Karpas-422 (cell line): ENCODE measurements at regions not wholly inside any gene's neighbourhood (a gene's known extent, or its start where the extent isn't known, plus 50 kb on each side); places are given as distances from the start of the nearest gene placed in this dataset.

Source experiments
- DNase-seq: peaks from one replicate; pipeline ENCODE4 v3.0.0-alpha.2; 2015
- H2AFZ ChIP-seq: fragments of 200-600 bp; sonication (generic); 2 replicates; pipeline ENCODE4 v1.6.1; 2014; ENCODE audit warnings: antibody characterized with exemption, low read length, mixed read lengths
- H3K27ac ChIP-seq: fragments of 200-600 bp; sonication (generic); 2 replicates; pipeline ENCODE4 v1.5.1; 2014; ENCODE audit warnings: mild to moderate bottlenecking, low read length, moderate library complexity
- H3K27me3 ChIP-seq: fragments of 200-600 bp; sonication (generic); 2 replicates; pipeline ENCODE4 v1.6.1; 2014; ENCODE audit warnings: low read length, mixed read lengths
- H3K36me3 ChIP-seq: fragments of 200-600 bp; sonication (generic); 2 replicates; pipeline ENCODE4 v1.6.1; 2014; ENCODE audit warnings: low read length, mixed read lengths; ENCODE audit not compliant: insufficient read depth
- H3K4me1 ChIP-seq: fragments of 200-600 bp; sonication (generic); 2 replicates; pipeline ENCODE4 v1.6.1; 2014; ENCODE audit warnings: mild to moderate bottlenecking, low read length, mixed read lengths
- H3K4me2 ChIP-seq: fragments of 200-600 bp; sonication (generic); 2 replicates; pipeline ENCODE4 v1.6.1; 2014; ENCODE audit warnings: low read length, low read depth, mild to moderate bottlenecking; ENCODE audit not compliant: poor library complexity, severe bottlenecking
- H3K4me3 ChIP-seq: fragments of 200-600 bp; sonication (generic); 2 replicates; pipeline ENCODE4 v1.5.1; 2014; ENCODE audit warnings: mild to moderate bottlenecking, antibody characterized with exemption, low read length, mixed read lengths
- H3K79me2 ChIP-seq: fragments of 200-600 bp; sonication (generic); 2 replicates; pipeline ENCODE4 v1.6.1; 2014; ENCODE audit warnings: mild to moderate bottlenecking, low read length, mixed read lengths
- H3K9ac ChIP-seq: fragments of 200-600 bp; sonication (generic); 2 replicates; pipeline ENCODE4 v1.6.0; 2014; ENCODE audit warnings: low read length
- H3K9me2 ChIP-seq: fragments of 200-600 bp; sonication (generic), shearing (Covaris generic); replicated peaks from 2 replicates; pipeline ENCODE4 v1.6.0; 2014; ENCODE audit warnings: mild to moderate bottlenecking, low read length, moderate library complexity; ENCODE audit not compliant: insufficient read depth
- H3K9me3 ChIP-seq: fragments of 300-700, 200-600 bp; sonication (generic); 2 replicates; pipeline ENCODE4 v1.6.1; 2014; ENCODE audit warnings: low read length, mixed read lengths
- H4K20me1 ChIP-seq: fragments of 200-600 bp; sonication (generic); 2 replicates; pipeline ENCODE4 v1.6.1; 2014; ENCODE audit warnings: mild to moderate bottlenecking, antibody characterized with exemption, low read length, low read depth; ENCODE audit not compliant: insufficient read depth

GRCh38 chr6:105873799-105874198 lies 212.3 kb upstream of the PRDM1 start:
- H3K9me2 ChIP-seq = no peaks in the 10 kb centered on the region
- no peak overlapping the region for H3K27ac ChIP-seq
- no peak overlapping the region for H3K4me2 ChIP-seq
- H3K4me1 ChIP-seq = peaks cover 51% of the 10 kb centered on the region
- no peaks in the 10 kb centered on the region for H3K9me3 ChIP-seq
- no peaks in the 10 kb centered on the region for H4K20me1 ChIP-seq
- H3K79me2 ChIP-seq = no peaks in the 10 kb centered on the region
- H3K4me3 ChIP-seq = no peak overlapping the region
- DNase-seq = no peak
- H3K9ac ChIP-seq = no peak overlapping the region
- H3K27me3 ChIP-seq = no peaks in the 10 kb centered on the region
- no peaks in the 10 kb centered on the region for H3K36me3 ChIP-seq
- peak overlapping the region; percentile 19; the same call in 1 of the 2 replicates for H2AFZ ChIP-seq

DNA sequence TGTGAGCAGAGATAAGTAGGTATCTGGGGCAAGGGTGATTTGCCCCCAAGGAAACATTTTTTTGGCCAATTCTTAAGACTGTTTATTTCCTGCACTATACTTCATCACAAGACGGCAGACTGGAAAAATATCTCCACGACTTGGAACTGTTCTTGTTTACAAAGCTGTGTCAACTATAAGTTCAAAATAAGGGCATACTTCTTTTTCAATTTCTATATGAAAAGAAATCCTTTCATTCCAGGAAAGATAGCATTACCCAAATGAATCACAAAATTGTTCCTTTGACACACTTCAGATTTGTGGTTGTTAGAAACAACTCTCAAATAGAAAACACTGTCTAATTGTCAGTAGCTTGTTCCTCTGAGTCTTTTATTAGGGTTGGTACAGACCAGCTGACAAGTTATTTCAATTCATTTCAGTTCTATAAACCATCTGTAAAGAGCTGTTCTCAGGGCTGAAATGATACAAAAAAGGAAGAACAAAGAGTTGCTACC lies 212.9 kb upstream of the PRDM1 start:
- H3K9ac ChIP-seq = no peak overlapping the region
- DNase-seq = no peak
- H3K27me3 ChIP-seq = no peaks in the 10 kb centered on the region
- H3K36me3 ChIP-seq = no peaks in the 10 kb centered on the region
- no peaks in the 10 kb centered on the region for H4K20me1 ChIP-seq
- peak overlapping the region; percentile 19; the same call in 1 of the 2 replicates for H2AFZ ChIP-seq
- no peaks in the 10 kb centered on the region for H3K9me2 ChIP-seq
- no peaks in the 10 kb centered on the region for H3K79me2 ChIP-seq
- no peaks in the 10 kb centered on the region for H3K9me3 ChIP-seq
- H3K4me1 ChIP-seq = peaks cover 54% of the 10 kb centered on the region
- H3K4me2 ChIP-seq = no peak overlapping the region
- no peak overlapping the region for H3K27ac ChIP-seq
- no peak overlapping the region for H3K4me3 ChIP-seq

DNA sequence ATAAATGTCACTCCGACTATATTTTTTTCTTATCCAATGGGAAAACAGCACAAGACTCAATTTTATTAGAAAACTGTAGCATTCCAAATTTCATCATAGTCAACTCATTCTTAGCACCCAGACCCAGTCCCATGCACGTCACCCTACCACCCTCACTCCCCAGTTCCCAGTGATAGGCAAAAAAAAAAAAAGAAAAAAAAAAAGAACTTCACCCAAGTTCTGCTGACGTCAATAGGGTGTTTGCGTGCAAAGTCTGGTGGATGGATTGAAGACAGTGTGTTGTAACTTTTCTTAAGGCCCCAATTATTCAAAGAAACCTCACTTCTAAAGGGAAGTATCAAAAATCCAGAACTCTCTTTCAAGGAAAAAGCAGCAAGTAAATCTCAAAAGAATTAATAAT lies 213.9 kb upstream of the PRDM1 start:
- DNase-seq = no peak
- H3K9ac ChIP-seq = no peak overlapping the region
- no peak overlapping the region for H3K4me2 ChIP-seq

GRCh38 chr6:105871542-105871941 lies 214.6 kb upstream of the PRDM1 start:
- no peaks in the 10 kb centered on the region for H3K9me3 ChIP-seq
- H3K4me3 ChIP-seq = no peak overlapping the region
- no peak overlapping the region for H3K27ac ChIP-seq
- peaks cover 64% of the 10 kb centered on the region for H3K4me1 ChIP-seq
- DNase-seq = no peak
- H2AFZ ChIP-seq = no peak overlapping the region
- no peaks in the 10 kb centered on the region for H3K36me3 ChIP-seq
- H4K20me1 ChIP-seq = no peaks in the 10 kb centered on the region
- no peaks in the 10 kb centered on the region for H3K79me2 ChIP-seq
- no peaks in the 10 kb centered on the region for H3K9me2 ChIP-seq
- H3K4me2 ChIP-seq = no peak overlapping the region
- H3K9ac ChIP-seq = no peak overlapping the region
- no peaks in the 10 kb centered on the region for H3K27me3 ChIP-seq

More for the DNA sequence above, 213.9 kb upstream of the PRDM1 start:
- Histone ChIP-seq H3K27ac (no peak overlapping the region), H3K27me3 (no peaks in the 10 kb centered on the region), H3K4me3 (no peak overlapping the region), H2AFZ (no peak overlapping the region), H3K9me2 (no peaks in the 10 kb centered on the region), H3K36me3 (no peaks in the 10 kb centered on the region), H3K79me2 (no peaks in the 10 kb centered on the region), H3K4me1 (peaks cover 62% of the 10 kb centered on the region), H4K20me1 (no peaks in the 10 kb centered on the region), H3K9me3 (no peaks in the 10 kb centered on the region)

GRCh38 chr6:105869835-105870440 lies 216.2 kb upstream of the PRDM1 start:
- H3K4me2 ChIP-seq = peak overlapping the region; percentile 51
- peak overlapping the region; percentile 18; the same call in 1 of the 2 replicates for H3K9ac ChIP-seq
- H2AFZ ChIP-seq = peak overlapping the region; percentile 88

DNA sequence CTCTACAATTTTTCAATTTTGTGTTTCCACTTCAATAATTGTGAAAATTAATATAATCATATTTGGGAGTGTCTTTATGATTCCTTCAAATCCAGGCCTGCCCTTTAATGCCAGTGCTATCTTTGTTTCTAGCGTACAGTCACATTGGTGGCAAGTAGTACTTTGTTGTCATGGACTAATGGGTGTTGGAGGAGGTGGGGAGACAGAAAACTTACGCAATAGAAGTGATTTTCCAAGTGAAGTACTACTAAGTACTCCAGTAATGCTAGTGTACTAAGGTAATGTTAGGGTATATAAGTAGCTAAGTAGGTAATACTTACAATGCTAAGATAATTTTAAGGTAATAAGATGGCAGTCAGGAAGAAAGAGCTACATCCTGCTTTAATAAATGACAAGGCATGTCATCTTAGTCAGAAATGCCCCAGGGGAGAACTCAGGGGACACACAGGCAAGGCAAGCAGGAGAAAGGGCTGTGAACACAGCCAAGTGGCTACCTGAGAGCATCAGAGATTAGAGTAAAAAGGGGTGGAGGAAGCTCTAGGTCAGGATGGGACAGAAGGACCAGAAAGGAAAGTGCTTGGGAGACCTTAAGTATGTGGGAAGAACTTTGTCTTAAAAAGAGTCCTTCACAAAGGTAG lies 217.2 kb upstream of the PRDM1 start:
- Histone ChIP-seq H3K9me3 (no peaks in the 10 kb centered on the region), H3K9ac (no peak overlapping the region), H3K9me2 (no peaks in the 10 kb centered on the region), H3K27me3 (no peaks in the 10 kb centered on the region), H4K20me1 (no peaks in the 10 kb centered on the region), H2AFZ (peak overlapping the region; percentile 88), H3K4me2 (peak overlapping the region; percentile 51), H3K36me3 (no peaks in the 10 kb centered on the region), H3K4me3 (no peak overlapping the region), H3K27ac (no peak overlapping the region), H3K4me1 (peaks cover 60% of the 10 kb centered on the region), H3K79me2 (no peaks in the 10 kb centered on the region)
- peak; percentile 56 for DNase-seq

More at GRCh38 chr6:105869835-105870440, 216.2 kb upstream of the PRDM1 start:
- H4K20me1 ChIP-seq = no peaks in the 10 kb centered on the region
- peaks cover 55% of the 10 kb centered on the region for H3K4me1 ChIP-seq
- H3K4me3 ChIP-seq = no peak overlapping the region
- no peaks in the 10 kb centered on the region for H3K79me2 ChIP-seq
- no peaks in the 10 kb centered on the region for H3K9me3 ChIP-seq
- no peaks in the 10 kb centered on the region for H3K36me3 ChIP-seq
- H3K27me3 ChIP-seq = no peaks in the 10 kb centered on the region
- peak; percentile 59 for DNase-seq
- H3K27ac ChIP-seq = peak overlapping the region; percentile 53
- no peaks in the 10 kb centered on the region for H3K9me2 ChIP-seq

DNA sequence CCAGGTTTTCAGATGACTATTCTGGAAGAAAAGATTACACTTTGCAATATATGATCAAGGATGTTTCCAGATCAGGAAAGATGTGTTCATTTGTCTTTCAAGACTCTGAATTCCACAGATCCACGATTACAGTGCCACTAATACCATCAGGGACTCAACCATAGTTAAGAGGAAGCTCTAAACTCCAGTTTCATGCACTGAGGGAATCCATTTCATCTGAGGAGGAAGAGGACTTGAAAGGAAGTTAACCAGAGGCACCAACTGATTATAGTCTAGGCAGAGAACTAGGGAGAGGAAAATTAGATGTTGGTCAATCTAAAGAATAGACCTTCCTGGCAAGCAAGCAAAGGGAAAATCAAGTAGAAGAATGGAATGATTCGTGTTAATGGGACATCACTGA lies 218.3 kb upstream of the PRDM1 start:
- Histone ChIP-seq H4K20me1 (no peaks in the 10 kb centered on the region), H3K9me2 (no peaks in the 10 kb centered on the region), H3K4me2 (no peak overlapping the region), H3K4me3 (no peak overlapping the region), H3K36me3 (no peaks in the 10 kb centered on the region), H3K27me3 (no peaks in the 10 kb centered on the region), H3K4me1 (peaks cover 61% of the 10 kb centered on the region), H3K79me2 (no peaks in the 10 kb centered on the region), H3K9me3 (no peaks in the 10 kb centered on the region), H3K9ac (no peak overlapping the region), H2AFZ (no peak overlapping the region), H3K27ac (no peak overlapping the region)
- DNase-seq = no peak

- H3K27ac ChIP-seq = no peak overlapping the region
- no peak overlapping the region for H2AFZ ChIP-seq
- H3K36me3 ChIP-seq = no peaks in the 10 kb centered on the region
- H3K4me3 ChIP-seq = no peak overlapping the region
- no peaks in the 10 kb centered on the region for H3K79me2 ChIP-seq
- no peaks in the 10 kb centered on the region for H4K20me1 ChIP-seq
- no peaks in the 10 kb centered on the region for H3K9me3 ChIP-seq
- peaks cover 66% of the 10 kb centered on the region for H3K4me1 ChIP-seq
- no peaks in the 10 kb centered on the region for H3K27me3 ChIP-seq
- H3K9me2 ChIP-seq = no peaks in the 10 kb centered on the region
- no peak for DNase-seq
- no peak overlapping the region for H3K9ac ChIP-seq
- H3K4me2 ChIP-seq = no peak overlapping the region
Observed at GRCh38 chr6:105867277-105867676, 218.9 kb upstream of the PRDM1 start.
